SK-N-SH (cell line): ENCODE measurements at regions not wholly inside any gene's neighbourhood (a gene's known extent, or its start where the extent isn't known, plus 50 kb on each side); places are given as distances from the start of the nearest gene placed in this dataset.

Experiments
- CTCF ChIA-PET: fragments of 300-600, 350-600 bp; formaldehyde crosslinking; extraction: SDS; loops from one replicate; lab custom pipeline; 2021; lab: Yijun Ruan, JAX
- POLR2A ChIA-PET: fragments of 350-600 bp; sonication (Branson Sonifier 250); formaldehyde crosslinking; extraction: SDS; loops from one replicate; lab custom pipeline; 2020; ENCODE audit warnings: antibody characterized with exemption, inconsistent platforms; lab: Yijun Ruan, JAX
- DNase-seq: peaks from one replicate; pipeline ENCODE4 v3.0.0; 2012
- H2AFZ ChIP-seq: fragments of 200-600 bp; sonication (generic); 2 replicates; pipeline ENCODE4 v1.8.1; 2016; ENCODE audit warnings: antibody characterized with exemption, mild to moderate bottlenecking, low read depth
- H3F3A ChIP-seq: fragments of 200-600 bp; sonication (generic); replicated peaks from 2 replicates; pipeline ENCODE3; 2016; ENCODE audit warnings: antibody characterized with exemption, mild to moderate bottlenecking; ENCODE audit not compliant: insufficient read depth
- H3K27ac ChIP-seq, 2 experiments: fragments of 200-500 bp in 1 of 2; fragments of 200-600 bp in 1 of 2; sonication (Bioruptor generic) in 1 of 2; sonication (generic), shearing (Covaris generic) in 1 of 2; 2 replicates each; pipeline versions ENCODE4 v1.5.1 to v1.6.1; 2014 to 2016; ENCODE audit warnings: low read depth in 2 of 2, inconsistent platforms in 1 of 2, low read length in 1 of 2, mild to moderate bottlenecking in 1 of 2, mixed read lengths in 1 of 2
- H3K27me3 ChIP-seq: fragments of 200-600 bp; sonication (generic), shearing (Covaris generic); 2 replicates; pipeline ENCODE4 v1.6.1; 2016; ENCODE audit warnings: mixed run types; ENCODE audit not compliant: insufficient read depth
- H3K36me3 ChIP-seq, 2 experiments: fragments of 200-500 bp in 1 of 2; fragments of 200-600 bp in 1 of 2; sonication (Bioruptor generic) in 1 of 2; sonication (generic) in 1 of 2; replicated peaks in 1 of 2; 2 replicates each; pipeline versions ENCODE3 to v1.5.1; 2014 to 2016; ENCODE audit warnings: low read length in 1 of 2, mild to moderate bottlenecking in 1 of 2; ENCODE audit not compliant: insufficient read depth in 2 of 2, control insufficient read depth in 1 of 2
- H3K4me1 ChIP-seq, 2 experiments: fragments of 200-500 bp in 1 of 2; fragments of 200-600 bp in 1 of 2; sonication (Bioruptor generic) in 1 of 2; sonication (generic), shearing (Covaris generic) in 1 of 2; 2 replicates each; pipeline versions ENCODE4 v1.5.1 to v1.6.1; 2014 to 2016; ENCODE audit warnings: low read depth in 1 of 2, low read length in 1 of 2, mixed run types in 1 of 2; ENCODE audit not compliant: insufficient read depth in 2 of 2, control insufficient read depth in 1 of 2
- H3K4me2 ChIP-seq: fragments of 200-600 bp; sonication (generic), shearing (Covaris generic); 2 replicates; pipeline ENCODE4 v1.6.1; 2017; ENCODE audit warnings: mixed run types
- H3K4me3 ChIP-seq, 2 experiments: fragments of 200-500 bp in 1 of 2; fragments of 200-600 bp in 1 of 2; sonication (Bioruptor generic) in 1 of 2; sonication (generic), shearing (Covaris generic) in 1 of 2; 2 replicates each; pipeline versions ENCODE4 v1.5.1 to v1.8.1; 2014 to 2016; ENCODE audit warnings: low read depth in 2 of 2, inconsistent platforms in 1 of 2, low read length in 1 of 2, mild to moderate bottlenecking in 1 of 2, mixed read lengths in 1 of 2, moderate library complexity in 1 of 2
- H3K79me2 ChIP-seq: fragments of 200-600 bp; sonication (generic); 2 replicates; pipeline ENCODE4 v1.8.1; 2017; ENCODE audit warnings: mild to moderate bottlenecking; ENCODE audit not compliant: insufficient read depth
- H3K9ac ChIP-seq: fragments of 200-600 bp; sonication (generic); 2 replicates; pipeline ENCODE4 v1.6.1; 2017; ENCODE audit warnings: mixed run types
- H3K9me2 ChIP-seq: fragments of 200-600 bp; sonication (generic); 2 replicates; pipeline ENCODE4 v1.6.1; 2017; ENCODE audit warnings: mixed run types
- H3K9me3 ChIP-seq: fragments of 200-600 bp; sonication (generic); 2 replicates; pipeline ENCODE4 v1.6.1; 2017; ENCODE audit warnings: mixed run types, mild to moderate bottlenecking, moderate library complexity
- H4K20me1 ChIP-seq: fragments of 200-600 bp; sonication (generic); 2 replicates; pipeline ENCODE4 v1.6.1; 2017; ENCODE audit warnings: mild to moderate bottlenecking, mixed run types; ENCODE audit not compliant: insufficient read depth
- EP300 ChIP-seq, 2 experiments: IDR thresholded peaks; 2 replicates each; pipeline versions ENCODE4 v1.4.0 to v1.6.1; 2012; ENCODE audit warnings: borderline replicate concordance in 1 of 2, low read depth in 1 of 2, low read length in 1 of 2
- FOSL2 ChIP-seq: IDR thresholded peaks from 2 replicates; pipeline ENCODE4 v1.4.0; 2012; ENCODE audit warnings: low read depth, mild to moderate bottlenecking, moderate library complexity, borderline replicate concordance
- NRF1 ChIP-seq: IDR thresholded peaks from 2 replicates; pipeline ENCODE4 v1.6.1; 2012; ENCODE audit warnings: low read depth, mild to moderate bottlenecking, low read length
- REST ChIP-seq: IDR thresholded peaks from 2 replicates; pipeline ENCODE4 v1.6.1; 2012; ENCODE audit warnings: mild to moderate bottlenecking, low read depth, low read length, moderate library complexity
- TAF1 ChIP-seq: IDR thresholded peaks from 2 replicates; pipeline ENCODE4 v1.6.1; 2012; ENCODE audit warnings: low read depth, mild to moderate bottlenecking, low read length, moderate library complexity, borderline replicate concordance
- TCF12 ChIP-seq: IDR thresholded peaks from 2 replicates; pipeline ENCODE4 v1.4.0; 2012
- TEAD4 ChIP-seq: IDR thresholded peaks from 2 replicates; pipeline ENCODE4 v1.4.0; 2012; ENCODE audit warnings: mild to moderate bottlenecking, borderline replicate concordance; ENCODE audit not compliant: insufficient read depth
- USF1 ChIP-seq: IDR thresholded peaks from 2 replicates; pipeline ENCODE4 v1.4.0; 2012; ENCODE audit warnings: low read depth, borderline replicate concordance
- ZBTB33 ChIP-seq: IDR thresholded peaks from 2 replicates; pipeline ENCODE4 v1.4.0; 2012; ENCODE audit warnings: low read depth, borderline replicate concordance
- WGBS: methylation state at CpG from one replicate; pipeline ENCODE4 v1.1.6; 2017; ENCODE audit warnings: low lambda C conversion rate; 5-methylcytosine and 5-hydroxymethylcytosine counted together

GRCh38 chr4:164384416-164384815, 369.5 kb upstream of the SMIM31 start:
- H3K4me1 ChIP-seq = no peaks in the 10 kb centered on the region
- H4K20me1 ChIP-seq = no peaks in the 10 kb centered on the region
- ChIA-PET POLR2A (no interaction called here), CTCF (no interaction called here)
- no peaks in the 10 kb centered on the region; the same call in none of the 2 replicates for H3K27me3 ChIP-seq
- no peak overlapping the region for H3K4me2 ChIP-seq
- no peak overlapping the region for H3K9ac ChIP-seq
- 15% methylated on average over 8 of the region's 8 CpGs for WGBS
- no peaks in the 10 kb centered on the region for H3K9me3 ChIP-seq
- H3K36me3 ChIP-seq = no peaks in the 10 kb centered on the region
- H3K79me2 ChIP-seq = no peaks in the 10 kb centered on the region
- H3K4me3 ChIP-seq = no peak overlapping the region
- no peaks in the 10 kb centered on the region for H3K9me2 ChIP-seq
- no peaks in the 10 kb centered on the region for H3F3A ChIP-seq
- DNase-seq = no peak
- no peak for TF ChIP-seq USF1
- no peak for TF ChIP-seq EP300 (IDR thresholded peaks at IDR 0.05; ENCODE audit: borderline replicate concordance in 1 of 2, low read depth in 1 of 2, low read length in 1 of 2)
- no peak for TF ChIP-seq TCF12
- TF ChIP-seq TAF1 = no peak
- H3K27ac ChIP-seq = no peak overlapping the region
- H2AFZ ChIP-seq = no peak overlapping the region

- Histone ChIP-seq H3K9me3 (no peaks in the 10 kb centered on the region), H3K4me3 (no peak overlapping the region), H3F3A (no peaks in the 10 kb centered on the region), H2AFZ (no peak overlapping the region), H3K36me3 (no peaks in the 10 kb centered on the region), H3K9ac (no peak overlapping the region), H3K9me2 (no peaks in the 10 kb centered on the region), H4K20me1 (no peaks in the 10 kb centered on the region), H3K27ac (no peak overlapping the region), H3K27me3 (no peaks in the 10 kb centered on the region), H3K4me2 (no peak overlapping the region), H3K79me2 (no peaks in the 10 kb centered on the region), H3K4me1 (no peaks in the 10 kb centered on the region)
- no peak for DNase-seq
- POLR2A ChIA-PET = no interaction called here
- WGBS = 1% methylated on average over 4 of the region's 4 CpGs
- TF ChIP-seq REST = peak; percentile 75
- TF ChIP-seq TEAD4 = no peak
- CTCF ChIA-PET = no interaction called here
Measured at GRCh38 chr4:164396439-164396838, 357.5 kb upstream of the SMIM31 start.

GRCh38 chr4:164402554-164402953, 351.4 kb upstream of the SMIM31 start:
- H3K27ac ChIP-seq = no peak overlapping the region
- H3K4me2 ChIP-seq = no peak overlapping the region
- DNase-seq = no peak
- no peaks in the 10 kb centered on the region for H3K9me2 ChIP-seq
- no peak overlapping the region for H2AFZ ChIP-seq
- H3K27me3 ChIP-seq = no peaks in the 10 kb centered on the region
- ChIA-PET POLR2A (no interaction called here), CTCF (interaction anchor here (0.6 to 1.3 kb wide), 2 partner anchors 9 to 19 kb away, joined by 3 read pairs; no protein-coding TSS in a partner anchor)
- WGBS = 0% methylated on average over 1 of the region's 1 CpG
- H3K4me1 ChIP-seq = no peaks in the 10 kb centered on the region; a peak in 1 of 4 replicates
- no peak overlapping the region for H3K4me3 ChIP-seq
- no peaks in the 10 kb centered on the region for H3K36me3 ChIP-seq
- no peaks in the 10 kb centered on the region for H3K79me2 ChIP-seq
- no peak overlapping the region for H3K9ac ChIP-seq
- no peaks in the 10 kb centered on the region for H3K9me3 ChIP-seq
- H4K20me1 ChIP-seq = no peaks in the 10 kb centered on the region
- TF ChIP-seq NRF1 = no peak
- TF ChIP-seq ZBTB33 = no peak
- TF ChIP-seq FOSL2 = no peak
- no peaks in the 10 kb centered on the region for H3F3A ChIP-seq
